ENCODE measurements at regions not wholly inside any gene's neighbourhood (a gene's known extent, or its start where the extent isn't known, plus 50 kb on each side); places are given as distances from the start of the nearest gene placed in this dataset.

DNA sequence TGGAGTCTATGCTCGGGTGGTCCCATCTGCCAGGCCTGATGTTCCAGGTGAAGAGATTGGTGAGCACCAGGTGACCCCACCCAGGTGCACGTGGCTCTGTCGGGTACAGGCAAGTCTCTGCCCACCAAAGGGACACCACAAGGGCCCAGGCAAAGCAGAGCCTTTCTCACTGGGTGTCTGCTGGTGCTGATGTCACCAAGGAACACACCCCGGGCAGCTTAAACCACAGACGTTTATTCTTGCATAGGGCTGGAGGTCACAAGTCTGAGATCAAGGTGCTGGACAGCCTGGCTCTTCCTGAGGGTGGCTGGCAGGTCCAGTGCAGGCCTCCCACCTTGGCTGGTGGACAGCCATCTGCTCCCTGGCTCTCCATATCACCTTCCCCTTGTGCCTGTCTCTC, 100.7 kb upstream of the CD93 start:
- no peak for DNase-seq (ENCODE audit: extremely low read depth, low read depth, low spot score)

DNA sequence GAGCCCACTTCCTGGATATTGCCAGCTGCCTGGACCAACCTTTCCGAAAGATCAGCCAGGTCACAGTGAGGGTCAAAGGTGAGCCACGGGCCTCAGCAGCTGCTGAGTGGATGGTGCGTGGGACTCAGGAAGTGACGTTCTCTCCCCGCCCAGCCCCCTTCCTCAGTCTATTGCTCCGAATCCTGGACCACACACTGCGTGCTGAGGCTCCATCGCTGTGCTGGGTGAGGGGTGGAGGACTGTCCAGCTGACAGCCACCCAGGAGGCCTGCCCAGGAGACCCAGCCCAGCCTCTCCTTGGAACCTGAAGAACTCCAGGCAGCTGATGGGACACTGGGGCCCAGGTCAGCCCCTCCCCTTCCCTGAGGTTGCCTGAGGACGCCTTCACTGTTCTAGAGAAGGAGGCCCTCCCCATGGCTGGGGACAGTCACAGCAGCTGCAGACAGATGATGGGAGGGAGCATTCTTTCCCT, 94.4 kb upstream of the CD93 start:
- no peak for DNase-seq (ENCODE audit: extremely low read depth, low read depth, low spot score)

DNA sequence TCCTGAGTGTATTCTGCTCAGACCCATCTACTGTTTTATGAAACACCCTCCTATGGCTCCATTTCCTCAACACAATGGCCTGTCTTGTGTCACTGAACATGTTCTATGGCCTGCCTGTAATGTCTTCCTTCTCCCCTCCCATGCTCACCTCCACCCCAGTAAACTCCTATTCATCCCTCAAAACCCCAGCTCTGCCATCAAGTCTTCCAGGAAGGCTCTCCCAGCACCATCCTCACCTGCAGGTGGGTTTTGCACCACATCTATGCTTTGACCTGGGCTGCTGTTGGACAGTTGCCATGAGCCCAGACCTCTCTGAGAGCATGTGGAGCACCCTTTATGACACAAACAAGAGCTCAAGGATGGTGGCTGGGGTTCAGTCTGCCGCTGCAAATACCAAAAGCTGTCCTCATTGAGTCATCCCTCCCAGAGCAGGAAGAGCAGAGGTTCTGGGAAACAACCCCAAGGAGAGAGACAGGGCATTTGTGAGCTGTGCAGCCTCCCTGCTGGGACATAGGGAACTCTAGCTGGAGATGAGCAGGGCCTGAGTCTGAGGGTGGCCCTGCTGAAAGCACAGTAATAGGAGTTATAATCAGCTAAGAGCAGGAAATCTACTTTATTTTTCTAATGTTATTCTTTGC, 93.8 kb upstream of the CD93 start:
- DNase-seq (ENCODE audit: extremely low read depth, low read depth, low spot score): no peak

DNA sequence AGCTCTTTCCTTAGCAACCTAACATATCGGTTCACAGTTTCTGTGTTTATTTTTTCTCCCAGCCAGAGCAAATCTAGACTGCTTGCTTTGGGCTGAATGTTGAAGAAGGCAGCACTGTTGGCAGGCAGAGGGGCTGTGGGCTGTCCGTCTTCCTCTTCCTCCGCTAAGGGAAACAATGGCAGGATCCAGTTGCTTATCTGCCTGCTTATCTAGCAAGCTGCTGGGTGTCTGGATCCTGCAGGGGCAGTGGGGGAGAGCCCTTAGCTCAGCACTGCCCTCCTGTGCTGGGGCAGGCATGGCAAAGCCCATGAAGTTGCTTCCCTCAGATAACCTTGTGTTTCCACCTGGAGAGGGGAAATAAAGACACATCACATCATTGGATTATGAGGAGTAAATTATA, 92.7 kb upstream of the CD93 start:
- DNase-seq (ENCODE audit: extremely low read depth, low read depth, low spot score): peak; percentile 75

DNA sequence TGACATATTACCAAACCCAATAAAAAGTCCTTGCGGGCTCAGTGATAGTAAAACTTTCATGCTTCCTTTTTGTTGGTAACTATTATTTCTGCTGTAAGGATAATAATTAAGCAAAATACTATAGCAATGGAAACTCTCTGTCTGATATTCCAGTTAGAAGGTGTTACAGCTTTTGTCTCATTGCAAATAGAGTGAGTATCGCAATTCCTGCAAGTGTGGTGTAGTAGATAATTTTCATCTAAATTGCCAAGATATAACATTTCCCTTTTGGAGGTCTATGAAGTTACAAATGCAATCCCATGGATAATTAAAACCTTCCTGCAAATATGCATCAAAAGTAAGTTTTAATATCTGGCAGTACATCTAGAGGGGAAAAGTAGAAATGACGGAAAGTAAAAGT, 88.7 kb upstream of the CD93 start:
- DNase-seq (ENCODE audit: extremely low read depth, low read depth, low spot score): no peak

DNA sequence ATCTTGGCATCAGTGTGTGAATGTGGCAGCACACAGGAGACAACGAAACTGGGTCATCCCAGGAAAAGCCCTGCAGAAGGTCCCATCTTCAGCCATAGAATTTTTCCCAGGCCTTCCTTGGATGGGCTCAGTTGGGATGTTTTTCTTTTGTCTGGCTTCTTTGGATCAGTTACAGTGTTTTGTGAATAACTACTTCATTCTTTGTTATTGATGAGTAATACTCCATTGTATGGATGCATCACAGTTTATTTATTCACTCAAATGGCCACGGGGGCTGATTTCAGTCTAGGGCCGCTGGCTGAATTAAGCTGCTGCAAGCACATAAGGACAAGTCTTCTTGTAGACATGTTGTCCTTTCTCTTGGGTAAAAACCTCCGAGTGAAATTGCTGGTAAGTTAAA, 81.3 kb upstream of the CD93 start:
- no peak for DNase-seq (ENCODE audit: extremely low read depth, low read depth, low spot score)

DNA sequence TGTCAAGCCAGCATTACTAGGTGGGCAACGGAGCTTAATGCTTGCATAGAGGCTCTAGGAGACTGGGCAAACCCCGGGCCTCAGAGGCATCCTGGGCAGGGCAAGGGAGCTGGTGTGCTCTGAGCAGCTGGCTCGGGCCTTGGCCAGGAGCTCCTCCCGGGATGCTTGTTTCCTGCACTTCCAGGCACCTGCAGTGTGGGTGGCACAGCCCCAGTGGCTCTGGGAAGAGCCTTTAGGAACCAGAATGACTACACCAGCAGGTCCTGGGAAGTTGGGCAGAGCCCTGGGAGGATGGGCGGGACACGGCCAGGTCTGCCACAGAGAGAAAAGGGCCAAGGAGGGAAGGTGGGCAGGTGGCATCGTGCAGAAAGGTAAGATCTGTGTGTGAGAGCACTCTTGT, 80.4 kb upstream of the CD93 start:
- no peak for DNase-seq (ENCODE audit: extremely low read depth, low read depth, low spot score)

DNA sequence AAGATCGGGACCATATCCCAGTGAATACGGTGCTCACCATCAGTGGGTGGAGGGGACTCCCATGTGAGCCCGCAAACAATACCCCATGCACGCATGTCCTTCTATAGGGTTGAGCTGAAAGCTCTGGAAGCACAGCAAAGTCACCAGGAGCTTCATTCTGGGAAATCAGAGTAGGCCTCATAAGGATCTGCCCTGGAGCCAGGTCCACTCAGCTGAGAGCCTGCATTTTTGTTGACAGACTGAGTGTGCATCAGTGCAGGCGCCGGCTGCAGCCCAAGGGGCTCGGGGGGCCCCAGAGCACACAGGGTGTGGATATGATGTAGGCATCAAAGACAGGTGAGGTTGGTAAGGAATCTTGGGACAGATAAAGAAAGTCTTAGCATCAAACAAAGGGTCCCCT, 79.8 kb upstream of the CD93 start:
- no peak for DNase-seq (ENCODE audit: extremely low read depth, low read depth, low spot score)

DNA sequence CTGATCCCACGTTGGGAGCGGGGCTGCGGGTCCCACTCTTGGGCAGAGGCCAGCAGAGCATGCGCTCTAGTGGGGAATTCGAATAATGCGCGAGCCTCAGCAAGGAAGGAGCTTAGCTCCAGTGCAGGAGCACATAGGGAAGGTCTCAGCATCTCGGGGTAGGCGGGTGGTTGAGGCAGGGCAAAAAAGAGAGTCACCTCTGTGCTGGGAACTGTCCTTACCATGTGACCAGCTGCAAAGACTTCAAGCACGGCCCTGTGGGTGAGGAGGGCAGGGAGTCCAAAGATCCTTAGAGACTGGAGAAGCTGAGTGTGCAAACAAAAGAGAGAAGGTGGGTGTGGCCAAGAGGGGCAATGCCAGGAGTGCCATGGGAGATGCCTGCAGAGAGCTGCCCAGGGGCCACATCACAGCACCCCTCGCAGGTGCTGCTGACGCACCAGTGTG, 79.2 kb upstream of the CD93 start:
- DNase-seq (ENCODE audit: extremely low read depth, low read depth, low spot score): no peak

DNA sequence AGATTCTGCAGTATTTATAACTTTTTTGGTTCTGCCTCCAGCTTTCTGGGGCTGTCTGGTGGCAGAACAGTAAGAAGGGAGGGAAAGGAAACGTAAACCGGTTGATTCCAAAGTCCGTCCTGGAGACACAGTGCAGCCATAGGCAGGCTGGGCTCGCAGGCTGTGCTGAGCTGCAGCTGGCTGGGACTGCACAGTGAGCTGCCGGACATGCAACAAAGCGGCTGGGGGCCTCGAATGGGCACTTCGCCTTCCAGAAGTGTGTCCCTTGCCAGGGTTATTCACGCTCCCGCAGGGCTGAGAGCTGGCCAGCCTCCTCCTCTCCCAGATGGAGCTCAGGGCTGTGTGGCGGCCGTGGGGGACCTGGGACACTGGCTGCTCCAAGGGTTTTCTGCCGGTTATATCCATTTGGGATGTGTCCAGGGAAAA, 78.1 kb upstream of the CD93 start:
- no peak for DNase-seq (ENCODE audit: extremely low read depth, low read depth, low spot score)

DNA sequence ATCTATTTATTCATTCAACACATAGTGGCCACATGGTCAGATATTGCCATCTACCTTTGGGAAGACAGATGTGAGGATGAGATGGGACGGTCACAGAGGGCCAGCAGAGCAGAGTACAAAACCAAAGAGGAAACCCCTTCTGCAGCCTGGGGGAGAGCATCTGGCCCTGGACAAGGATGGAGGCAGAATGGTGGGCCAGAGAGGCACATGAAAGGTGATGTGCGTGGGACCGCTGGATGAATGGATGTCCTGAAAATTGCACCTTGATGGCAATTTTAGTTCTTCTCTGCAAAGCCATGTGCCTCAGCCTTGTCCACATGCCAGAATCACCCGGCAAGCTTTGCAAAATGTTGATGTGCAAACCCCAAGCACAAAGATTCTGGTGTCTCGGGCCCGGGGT, 77.4 kb upstream of the CD93 start:
- DNase-seq (ENCODE audit: extremely low read depth, low read depth, low spot score): no peak

DNA sequence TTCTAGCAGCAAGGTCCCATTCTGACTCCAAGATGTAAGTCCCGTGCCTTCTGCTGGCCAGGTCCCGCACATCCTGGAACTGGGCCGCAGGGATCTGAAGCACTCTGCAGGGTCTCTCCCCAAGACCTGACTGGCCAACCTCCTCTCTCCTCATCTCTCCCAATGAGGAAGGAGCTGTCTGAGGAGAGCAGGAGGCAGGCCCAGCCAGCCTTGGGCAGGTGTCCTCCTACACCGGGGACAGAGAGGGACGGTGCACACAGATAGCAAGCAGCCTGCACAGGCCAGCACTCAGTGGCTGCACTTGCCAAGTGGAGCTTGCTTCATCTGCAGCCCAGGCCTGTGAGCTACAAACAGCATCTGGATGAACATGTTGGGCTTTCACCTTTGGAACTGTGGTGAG, 76.8 kb upstream of the CD93 start:
- no peak for DNase-seq (ENCODE audit: extremely low read depth, low read depth, low spot score)

DNA sequence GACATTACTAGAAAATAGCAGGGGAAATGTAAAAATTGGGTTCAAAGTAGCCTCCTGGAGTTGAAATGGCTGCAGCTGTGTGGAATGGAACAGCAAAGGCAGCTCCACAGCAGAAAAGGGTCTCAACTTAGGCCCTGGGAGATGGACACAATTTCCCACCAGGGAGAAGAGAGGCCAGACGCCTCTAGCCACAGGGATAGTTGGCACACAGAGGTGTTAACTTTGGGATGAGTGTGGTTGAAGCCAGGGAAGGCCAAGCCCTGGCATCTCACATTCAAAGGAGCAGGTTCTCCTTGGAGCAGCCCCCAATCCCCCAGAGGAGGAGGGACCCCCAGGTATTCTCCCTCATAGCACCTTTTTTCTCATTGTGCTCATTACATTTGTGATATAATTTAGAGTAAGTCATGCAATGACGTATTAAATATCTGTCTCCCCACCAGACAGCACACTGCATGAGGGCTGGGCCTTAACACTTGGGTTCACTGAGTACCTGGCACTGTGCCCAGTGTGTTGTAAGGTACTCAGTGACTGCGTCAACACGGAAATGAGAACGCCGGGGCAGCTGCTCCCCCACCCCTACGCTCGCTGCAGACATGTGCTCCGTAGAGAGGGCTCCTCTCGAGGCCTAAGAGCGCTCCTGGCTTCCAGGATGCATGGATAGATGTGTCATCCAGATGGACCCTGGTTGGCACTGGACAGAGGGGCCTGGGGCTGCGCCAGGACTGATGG, 76.0 kb upstream of the CD93 start:
- no peak for DNase-seq (ENCODE audit: extremely low read depth, low read depth, low spot score)

DNA sequence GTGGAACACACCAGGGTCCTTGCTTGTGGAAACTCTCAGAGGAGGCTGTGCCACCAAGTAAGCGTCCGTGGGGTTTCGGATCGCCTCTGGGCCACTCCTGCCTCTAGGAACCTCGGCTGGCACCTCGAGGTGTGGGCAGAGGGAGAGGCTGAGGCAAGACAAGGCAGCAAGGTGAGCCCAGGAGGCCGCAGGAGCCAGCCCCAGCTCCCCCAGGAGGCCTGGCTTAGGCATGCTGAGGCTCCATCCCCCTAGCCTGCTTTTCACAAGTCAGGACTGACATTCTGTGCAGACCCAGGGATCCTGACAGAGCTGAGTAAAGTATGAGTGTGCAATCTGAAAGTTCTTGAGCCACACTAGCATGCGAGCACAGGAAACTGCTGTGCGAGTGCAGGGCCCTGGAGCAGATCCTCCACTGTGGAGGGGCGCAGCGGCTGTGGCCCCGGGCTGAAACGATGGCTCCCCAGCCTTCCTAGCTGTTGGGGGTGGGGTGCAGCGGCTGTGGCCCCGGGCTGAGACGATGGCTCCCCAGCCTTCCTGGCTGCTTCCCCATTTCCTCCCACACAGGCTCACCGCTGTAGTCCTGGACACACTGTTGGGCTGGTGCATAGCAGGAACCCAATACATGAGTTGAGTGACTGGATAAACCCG, 75.2 kb upstream of the CD93 start:
- no peak for DNase-seq (ENCODE audit: extremely low read depth, low read depth, low spot score)

DNA sequence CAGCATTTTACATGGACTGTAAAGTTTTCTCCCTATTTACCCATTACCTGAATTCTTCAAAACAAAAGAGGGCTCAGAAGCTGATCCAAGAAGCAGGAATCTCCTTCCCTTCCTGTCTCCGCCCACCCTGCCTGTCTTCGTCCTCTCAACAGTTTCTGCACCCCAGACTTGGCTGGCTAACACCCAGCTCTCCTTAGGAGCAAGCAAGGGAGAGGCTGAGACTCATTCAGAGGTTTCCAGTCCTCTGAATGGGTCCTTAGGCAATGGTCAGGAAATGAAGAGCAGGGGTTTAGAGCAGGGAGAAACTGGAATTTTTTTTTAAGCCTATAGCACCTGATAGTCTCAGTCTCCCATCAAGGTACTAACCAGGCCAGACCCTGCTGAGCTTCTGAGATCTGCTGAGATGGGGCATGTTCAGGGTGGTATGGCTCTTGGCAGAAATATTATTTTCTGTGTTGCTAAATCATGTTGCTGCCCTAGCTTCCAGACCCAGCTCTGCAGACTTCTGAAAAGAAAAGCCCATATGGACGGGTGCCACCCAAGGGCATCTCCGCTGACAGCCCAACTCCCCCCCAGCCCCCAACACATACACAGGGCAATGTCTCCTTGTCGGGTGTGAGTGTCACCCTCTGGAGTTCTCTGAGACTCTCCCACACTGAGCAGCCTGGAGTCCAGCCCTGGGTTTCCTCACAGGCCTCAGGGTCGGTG, 74.6 kb upstream of the CD93 start:
- no peak for DNase-seq (ENCODE audit: extremely low read depth, low read depth, low spot score)

DNA sequence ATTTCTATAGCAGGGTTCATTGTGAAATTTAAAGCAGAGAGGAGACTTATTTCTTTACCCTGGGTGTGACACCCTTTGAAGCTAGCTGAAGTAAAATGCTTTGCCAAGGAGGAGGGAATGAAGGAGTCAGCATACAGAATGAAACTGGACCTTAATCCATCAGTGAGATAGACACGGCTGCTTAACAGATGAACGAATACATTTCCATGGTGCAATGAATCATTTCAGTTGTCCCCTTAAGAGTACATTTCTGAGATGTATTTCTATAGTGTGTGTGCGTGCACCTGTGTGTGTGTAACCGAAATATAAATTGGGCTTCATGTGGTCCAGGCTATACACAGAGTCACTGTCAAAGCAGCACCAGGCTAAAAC, 73.8 kb upstream of the CD93 start:
- DNase-seq (ENCODE audit: extremely low read depth, low read depth, low spot score): no peak

DNA sequence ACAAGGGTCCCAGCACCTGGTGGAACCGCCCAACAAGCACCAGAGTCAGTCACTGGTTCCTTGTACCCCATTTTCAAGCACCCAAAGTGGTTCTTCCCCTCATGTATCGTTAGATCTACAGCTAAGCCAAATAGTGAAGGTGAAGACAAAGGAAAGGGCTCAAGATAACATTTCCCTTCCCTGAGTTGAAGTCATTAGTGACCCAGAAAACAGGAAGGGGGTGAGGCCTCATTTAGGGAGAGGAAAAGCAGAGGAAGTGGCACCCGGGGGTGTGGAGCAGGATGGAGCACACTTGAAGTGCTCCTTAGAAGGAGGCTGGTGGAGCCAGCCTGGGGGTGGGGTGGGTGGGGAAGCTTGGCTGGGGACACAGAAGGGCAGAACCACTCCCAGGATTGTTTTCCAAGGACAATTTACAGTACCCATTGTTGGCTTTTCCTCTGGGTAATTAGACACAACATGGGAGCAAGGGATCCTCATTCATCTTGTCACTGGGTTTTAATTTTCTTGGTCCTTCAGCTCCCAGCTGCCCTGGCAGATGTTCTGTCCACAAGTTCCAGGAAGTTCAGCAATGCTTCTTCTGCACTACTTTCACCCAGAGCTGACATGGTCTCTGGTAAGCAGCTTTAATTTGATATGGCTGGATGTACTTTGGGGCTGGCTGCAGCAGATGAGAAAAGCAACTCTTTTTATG, 73.3 kb upstream of the CD93 start:
- no peak for DNase-seq (ENCODE audit: extremely low read depth, low read depth, low spot score)

DNA sequence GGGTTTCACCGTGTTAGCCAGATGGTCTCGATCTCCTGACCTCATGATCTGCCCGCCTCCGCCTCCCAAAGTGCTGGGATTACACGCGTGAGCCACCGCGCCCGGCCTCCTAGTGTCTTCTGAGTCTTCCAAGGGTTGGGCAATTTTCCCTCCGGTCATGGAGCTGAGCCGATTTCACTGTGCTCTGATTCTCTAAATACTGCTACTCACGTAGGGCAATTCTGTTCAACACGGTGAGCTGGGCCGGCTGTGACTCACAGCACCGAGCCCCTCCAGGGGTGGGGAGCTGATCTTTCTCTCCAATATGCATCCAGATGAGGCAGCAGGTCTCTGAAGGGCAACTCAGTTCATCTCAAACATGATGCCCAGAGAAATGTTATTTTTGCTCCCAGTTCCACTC, 71.6 kb upstream of the CD93 start:
- DNase-seq (ENCODE audit: extremely low read depth, low read depth, low spot score): no peak

DNA sequence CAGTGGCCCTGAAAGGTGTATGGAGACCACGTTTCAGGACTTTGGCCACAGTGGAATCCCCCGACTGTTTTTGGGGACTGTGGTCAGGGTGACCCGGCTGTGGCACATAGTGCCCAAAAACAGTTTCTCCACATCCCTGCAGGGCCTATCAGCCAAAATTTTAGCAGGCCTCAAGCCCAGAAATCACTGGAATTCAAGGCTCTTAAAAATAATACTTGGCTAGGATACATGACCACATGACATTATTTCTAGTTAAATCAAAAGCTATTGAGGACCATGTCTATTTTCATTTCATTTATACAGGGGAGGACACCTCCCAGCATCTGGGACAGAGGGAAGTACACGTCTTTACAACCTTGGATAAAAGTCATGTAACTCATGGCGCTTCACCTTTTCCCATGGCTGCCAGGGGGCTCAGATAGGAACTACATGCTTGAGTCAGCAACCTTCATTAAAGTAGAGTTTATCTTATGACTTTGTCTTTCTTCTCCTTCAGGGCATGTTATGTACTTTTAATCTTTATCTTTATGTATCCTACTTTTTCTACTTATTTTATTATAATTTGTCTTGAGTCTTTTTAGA, 70.8 kb upstream of the CD93 start:
- DNase-seq (ENCODE audit: extremely low read depth, low read depth, low spot score): no peak

DNA sequence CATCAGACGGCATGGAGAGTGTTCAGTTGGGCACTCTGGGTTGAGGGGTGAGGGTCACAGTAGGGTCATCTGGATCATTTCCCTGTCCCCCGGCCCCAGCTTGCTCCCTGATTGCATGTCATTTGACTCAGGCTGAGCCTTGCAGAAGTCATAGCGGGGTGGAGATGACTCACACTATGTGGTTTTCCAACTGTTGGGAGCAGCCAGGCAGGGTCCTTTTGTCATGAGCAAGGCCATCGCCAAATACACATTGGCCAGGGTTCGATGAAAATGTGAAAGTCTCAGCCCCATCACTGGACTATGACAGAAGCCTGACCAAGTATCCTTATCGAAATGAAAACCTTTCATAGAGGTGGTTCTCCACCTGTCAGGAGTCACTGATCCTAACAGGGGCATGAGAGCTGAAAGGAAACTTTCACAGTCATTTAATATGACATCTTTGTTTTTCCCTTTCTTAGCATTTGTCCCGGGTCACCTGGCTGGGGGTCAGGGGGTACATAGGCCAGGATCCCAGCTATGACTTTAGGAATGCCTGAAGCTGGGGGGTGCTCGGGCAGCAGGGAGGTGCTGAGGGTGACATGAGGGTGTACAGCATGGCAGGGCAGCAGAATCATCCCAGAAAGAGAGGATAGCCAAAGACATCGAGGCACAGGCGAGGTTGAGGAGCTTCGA, 70.2 kb upstream of the CD93 start:
- DNase-seq (ENCODE audit: extremely low read depth, low read depth, low spot score): no peak
